ENCODE measurements at regions not wholly inside any gene's neighbourhood (a gene's known extent, or its start where the extent isn't known, plus 50 kb on each side); places are given as distances from the start of the nearest gene placed in this dataset.

DNA sequence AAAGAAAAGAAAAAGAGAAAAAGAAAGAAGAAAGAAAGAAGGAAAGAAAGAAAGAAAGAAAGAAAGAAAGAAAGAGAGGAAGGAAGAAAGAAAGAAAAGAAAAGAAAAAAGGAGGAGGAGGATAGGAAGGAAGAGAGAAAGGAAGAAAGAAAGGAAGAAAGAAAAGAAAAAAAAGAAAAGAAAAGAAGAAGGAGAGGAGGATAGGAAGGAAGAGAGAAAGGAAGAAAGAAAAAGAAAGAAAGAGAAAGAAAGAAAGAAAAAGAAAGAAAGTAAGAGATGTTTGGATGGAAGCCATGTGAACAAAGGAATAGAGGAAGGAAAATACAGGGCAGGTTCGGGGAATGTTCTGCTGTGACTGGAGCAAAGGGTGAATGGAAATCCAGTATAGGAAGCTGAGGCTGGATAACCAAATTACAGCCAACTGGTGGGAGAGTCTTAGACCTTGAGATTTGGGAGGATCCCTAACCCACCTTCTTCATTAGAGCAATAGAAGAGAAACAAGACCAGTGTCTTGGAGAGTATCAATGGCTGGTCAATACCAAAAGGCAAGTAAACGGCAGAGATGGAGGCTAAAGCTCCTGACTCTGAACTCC is 94.9 kb downstream of the RASSF10 start:
- intact Hi-C loops (cut with micrococcal nuclease) = no loop called here
- ATAC-seq (no peak), DNase-seq (no peak)

DNA sequence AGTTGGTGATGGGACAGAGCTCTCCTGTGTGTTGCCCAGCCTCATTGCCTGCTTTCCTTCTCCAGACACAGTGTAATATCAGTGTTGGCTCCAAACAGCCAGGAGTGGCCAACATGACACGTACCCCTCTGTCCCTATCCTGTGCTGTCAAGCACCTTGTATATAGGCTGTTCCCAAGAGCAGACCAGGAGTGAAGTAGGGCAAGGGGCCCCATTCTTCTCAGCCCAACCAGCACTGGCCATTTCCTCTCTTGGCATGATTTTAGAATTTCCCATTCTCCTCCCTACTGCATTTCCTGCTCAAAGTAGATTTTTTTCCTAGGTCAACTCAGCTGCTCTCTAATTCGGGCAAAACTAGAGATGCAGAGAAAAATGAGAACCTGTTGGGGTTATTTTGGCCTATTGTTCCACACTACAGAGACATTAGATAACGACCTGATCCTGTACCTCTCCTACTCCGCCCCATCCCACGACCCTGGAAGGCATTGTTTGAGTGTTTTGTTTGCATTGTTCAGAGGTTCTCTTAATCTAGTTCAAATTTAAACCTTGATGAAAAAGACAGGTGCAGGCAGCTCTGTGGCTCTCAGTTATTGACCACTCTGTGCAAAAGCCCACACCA is 95.6 kb downstream of the RASSF10 start:
- DNase-seq = no peak
- intact Hi-C loops (cut with micrococcal nuclease) = no loop called here
- ATAC-seq = peak; percentile 61

DNA sequence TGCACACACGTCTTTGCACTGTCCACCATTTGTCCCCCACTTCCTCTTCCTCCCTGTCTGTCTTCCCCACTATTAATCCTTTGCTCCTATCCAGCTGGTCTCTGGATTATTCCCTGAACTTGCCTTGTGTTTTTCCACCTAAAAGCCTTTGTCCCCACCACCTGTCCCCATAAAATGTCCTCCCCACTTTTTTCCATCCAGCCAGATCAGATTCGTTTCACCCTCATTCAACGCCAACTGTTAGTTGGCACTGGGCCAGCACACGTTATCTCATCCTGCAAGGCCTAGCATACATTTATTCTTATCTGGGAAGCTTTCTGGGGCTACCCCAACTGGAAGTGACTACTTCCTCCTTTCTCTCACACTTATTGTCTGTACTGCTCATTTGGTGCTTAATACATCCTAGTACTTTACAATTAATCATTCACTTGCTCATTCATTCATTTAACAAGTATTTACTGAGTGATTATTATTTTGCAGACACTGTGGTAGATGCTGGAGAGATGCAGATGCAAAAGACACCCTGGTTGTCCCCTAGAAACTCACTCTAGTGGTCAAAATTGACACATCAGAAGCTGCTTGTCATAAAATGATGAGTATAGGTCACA is 96.2 kb downstream of the RASSF10 start:
- intact Hi-C loops (cut with micrococcal nuclease) = no loop called here
- ATAC-seq (peak; percentile 25), DNase-seq (peak; percentile 36)

DNA sequence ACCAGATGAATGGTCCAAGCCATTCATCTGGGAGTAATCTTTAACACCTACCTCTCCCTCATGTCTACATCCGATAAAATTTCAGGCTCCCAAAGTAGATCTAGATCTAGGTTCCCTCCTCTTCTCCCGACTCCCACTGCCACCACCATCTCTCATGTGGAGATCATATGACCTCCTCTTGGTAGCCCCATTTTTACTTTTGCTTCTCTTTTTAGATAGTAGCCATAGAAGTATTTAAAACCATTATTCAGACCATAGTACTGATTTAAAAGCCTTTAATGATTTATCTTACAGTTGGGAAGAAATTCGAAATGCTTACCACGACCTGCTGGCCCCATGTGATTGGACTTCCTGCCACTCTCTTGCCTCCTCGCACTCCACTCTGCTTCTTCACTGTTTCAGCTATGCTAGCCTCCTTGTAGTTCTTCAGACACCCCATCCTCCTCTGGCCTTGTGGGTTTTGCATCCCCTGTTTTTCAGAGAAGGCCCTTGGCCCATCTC is 98.5 kb downstream of the RASSF10 start:
- DNase-seq = no peak
- intact Hi-C loops (cut with micrococcal nuclease) = no loop called here
- no peak for ATAC-seq

DNA sequence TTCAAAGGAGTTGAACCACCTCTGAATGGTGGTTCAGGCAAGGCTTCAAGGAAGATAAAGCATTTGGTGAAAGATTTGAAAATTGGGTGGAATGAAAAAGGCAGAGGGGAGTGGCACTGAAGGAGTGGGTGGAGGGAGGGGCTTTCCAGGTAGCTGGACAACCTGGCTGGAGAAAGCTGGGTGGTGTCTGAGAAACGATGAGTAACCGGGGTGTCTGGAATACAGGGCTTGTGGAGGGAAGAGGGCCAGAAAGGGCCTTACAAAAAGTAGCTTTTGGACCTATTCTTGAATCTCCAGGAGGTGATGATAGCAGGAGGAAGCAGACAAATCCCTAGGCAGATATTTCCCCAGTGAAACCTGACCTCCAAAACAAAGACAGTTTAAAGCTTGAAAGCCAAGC is 99.3 kb downstream of the RASSF10 start:
- DNase-seq (no peak), ATAC-seq (no peak)
- intact Hi-C loops (cut with micrococcal nuclease) = no loop called here

DNA sequence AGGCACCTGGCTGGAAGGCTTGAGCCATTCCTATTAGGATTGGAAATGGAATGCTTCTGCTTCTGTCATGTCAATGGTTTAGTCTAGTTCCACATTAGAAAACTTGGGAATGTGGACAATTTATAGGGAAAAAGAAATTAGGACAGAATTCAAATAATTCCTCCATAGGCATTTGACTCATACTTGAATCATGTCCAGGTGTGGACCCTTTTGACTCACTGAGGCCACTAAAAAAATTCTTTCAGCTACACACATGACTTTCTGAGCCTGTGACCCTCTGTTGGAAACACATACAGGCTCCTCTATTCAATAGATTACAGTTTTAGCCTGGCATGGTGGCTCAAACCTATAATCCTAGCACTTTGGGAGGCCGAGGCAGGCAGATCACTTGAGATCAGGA is 100.5 kb downstream of the RASSF10 start:
- DNase-seq (no peak), ATAC-seq (no peak)
- intact Hi-C loops (cut with micrococcal nuclease) = no loop called here

DNA sequence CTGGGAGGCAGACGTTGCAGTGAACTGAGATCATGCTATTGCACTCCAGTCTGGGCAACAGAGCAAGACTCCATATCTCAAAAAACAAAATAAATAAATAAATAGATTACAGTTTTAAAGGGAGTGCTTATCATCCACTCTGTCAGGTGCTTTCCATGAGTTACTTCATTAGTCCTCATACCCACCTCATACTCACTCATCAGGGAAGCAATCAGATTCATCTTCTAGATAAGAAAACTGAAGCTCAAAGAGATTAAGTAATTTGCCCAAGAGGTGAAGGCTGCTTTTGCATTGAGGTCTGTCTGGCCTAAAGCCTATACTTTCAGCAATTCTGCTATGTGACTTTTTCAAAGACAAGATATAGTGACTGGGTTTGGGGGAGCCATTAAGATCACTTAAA is 101.0 kb downstream of the RASSF10 start:
- ATAC-seq (no peak), DNase-seq (no peak)
- intact Hi-C loops (cut with micrococcal nuclease) = no loop called here

DNA sequence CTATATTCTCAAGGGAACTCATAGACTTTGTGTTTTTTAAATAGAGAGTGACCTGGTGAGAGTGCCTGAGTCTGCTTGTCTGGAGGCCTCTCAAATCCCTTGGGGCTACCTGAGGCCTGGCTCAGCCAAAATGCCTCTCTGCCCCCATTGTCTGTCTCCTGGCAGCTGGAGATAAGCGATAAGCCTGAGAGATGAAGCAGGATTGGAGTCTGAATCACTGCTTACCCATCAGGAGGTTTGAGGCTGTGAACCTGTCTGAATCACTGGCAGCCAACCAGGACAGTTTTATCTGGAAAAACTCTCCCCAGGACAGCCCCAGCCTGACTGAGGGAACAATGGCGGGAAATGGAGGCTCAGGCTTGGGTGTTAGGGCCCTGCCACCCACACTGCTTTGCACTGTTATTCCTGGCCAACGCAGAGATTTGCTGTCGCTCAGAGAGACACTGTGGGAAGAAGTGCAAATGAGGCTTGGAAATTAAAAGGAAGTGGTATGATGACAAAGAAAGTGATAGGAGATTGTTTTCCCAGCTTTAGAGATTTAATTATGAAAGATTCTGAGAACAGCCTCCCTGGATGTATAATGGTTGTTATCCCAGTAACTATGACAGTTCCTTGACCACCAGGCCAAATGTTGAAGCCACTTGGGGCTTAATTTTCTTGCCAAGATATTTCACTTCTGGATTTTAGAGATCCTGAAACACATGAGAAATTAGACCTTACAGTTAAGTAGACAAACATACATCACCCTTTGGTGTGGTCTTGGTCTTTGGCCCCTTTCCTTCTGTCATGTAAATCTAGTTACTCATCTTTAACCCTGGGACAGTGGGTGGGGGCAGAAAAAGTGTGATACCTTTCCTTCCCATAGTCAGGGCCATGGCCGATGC is 102.1 kb downstream of the RASSF10 start:
- ATAC-seq (peak; percentile 74), DNase-seq (no peak)
- intact Hi-C loops (cut with micrococcal nuclease) = no loop called here

DNA sequence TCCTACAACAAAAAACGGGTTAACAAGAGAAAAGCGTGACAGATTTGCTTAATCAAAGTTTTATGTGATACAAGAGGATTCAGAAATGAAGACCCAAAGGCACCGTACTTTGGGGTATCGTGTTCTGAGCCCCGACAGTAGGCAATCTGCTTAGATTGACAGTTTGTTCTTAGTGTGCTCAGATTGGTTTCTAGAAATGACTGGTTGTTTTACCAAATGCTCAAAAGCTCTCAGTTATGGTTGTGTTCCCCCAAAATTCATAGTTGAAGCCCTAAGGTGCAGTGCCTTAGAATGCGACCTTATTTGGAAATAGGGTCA is 102.7 kb downstream of the RASSF10 start:
- intact Hi-C loops (cut with micrococcal nuclease) = no loop called here
- ATAC-seq (no peak), DNase-seq (no peak)

DNA sequence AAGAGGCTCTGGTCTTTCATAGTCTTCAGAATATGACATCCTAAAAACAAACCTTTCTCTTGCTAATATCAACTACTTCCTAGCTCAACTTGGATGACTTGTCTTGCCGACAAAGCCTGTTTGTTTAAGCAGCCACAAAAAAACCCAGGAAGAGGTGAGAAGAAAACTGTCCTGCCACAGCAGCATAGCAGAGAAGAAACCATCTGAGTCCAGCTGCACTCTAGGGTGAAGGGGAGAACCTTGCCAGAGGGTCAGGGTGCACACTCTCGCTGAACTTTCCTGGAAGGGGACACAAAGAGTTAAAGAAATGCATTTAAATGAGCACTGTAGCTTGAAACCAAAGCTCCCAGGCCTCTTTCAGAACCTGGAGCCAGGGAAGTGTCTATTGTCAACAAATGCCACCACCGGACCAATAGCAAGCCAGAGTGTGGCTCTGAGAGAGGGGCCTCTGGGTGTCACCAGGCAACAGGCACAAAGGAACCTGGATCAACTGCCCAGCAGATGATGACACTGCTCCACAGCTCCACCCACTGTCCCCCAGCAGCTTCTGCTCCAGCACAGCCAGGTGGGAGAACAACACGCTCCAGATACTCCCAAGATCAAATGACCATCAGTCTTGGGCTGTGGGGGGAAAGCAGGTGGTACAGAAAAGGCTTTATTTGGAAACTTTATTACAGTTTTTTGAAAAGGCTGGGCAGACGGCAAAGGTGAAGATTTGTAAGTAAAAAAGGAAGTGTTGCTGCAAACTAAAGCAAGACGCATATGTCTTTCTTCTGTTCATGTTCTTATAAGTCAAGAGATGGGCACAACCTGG is 105.7 kb downstream of the RASSF10 start:
- intact Hi-C loops (cut with micrococcal nuclease) = no loop called here
- DNase-seq = no peak
- ATAC-seq = no peak

DNA sequence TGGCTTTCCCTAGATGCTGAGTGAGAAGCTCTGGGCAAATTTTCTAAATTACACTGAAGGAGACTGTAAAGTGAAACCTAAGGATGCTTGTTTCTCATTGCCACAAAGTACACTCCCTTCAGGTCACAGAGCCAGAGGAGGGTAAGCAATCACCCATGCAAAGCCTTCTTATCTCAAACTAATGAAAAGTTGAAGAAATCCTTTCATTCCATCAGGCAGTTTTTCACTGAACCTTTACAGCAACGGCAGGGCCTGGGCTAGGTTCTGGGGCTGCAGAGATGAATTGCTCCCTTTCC is 106.2 kb downstream of the RASSF10 start:
- intact Hi-C loops (cut with micrococcal nuclease) = no loop called here
- DNase-seq (no peak), ATAC-seq (no peak)

DNA sequence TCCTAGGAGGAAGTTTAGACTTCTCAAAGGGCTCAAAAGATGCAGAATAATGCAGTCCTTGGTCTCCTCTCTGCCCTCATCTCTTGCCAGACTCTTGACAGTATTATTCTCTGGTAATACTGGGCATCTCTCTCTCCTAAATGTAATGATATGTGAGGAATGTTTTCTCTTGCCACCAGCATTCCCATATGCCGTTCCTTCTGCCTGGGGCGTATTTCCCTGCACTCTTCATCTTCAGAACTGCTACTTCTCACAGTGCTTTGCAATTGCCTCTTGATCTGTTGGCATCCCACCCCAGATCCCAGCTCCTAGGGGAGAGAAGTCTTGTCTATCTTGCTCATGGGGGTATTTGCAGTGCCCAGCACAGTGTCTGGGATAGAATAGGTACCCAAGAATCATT is 107.4 kb downstream of the RASSF10 start:
- intact Hi-C loops (cut with micrococcal nuclease) = no loop called here
- ATAC-seq = no peak
- DNase-seq = no peak

DNA sequence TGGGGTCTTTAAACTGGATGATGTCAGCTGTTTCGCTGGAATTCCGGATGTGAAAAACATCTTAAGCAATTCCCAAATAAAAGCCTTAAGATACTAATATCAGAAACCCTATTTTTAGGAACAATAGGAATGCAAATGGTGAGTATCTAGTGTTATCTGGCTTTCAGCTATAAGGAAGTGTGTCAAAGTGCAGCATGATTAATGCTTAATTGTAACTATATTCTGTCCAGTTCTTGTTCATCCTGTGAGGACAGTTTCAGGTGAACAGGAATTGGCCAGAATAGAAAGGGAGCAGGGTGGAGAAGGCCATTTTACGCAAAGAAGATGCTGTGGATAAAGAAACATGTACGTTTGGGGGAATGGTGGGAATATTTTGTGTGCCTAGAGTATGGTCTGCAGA is 108.2 kb downstream of the RASSF10 start:
- ATAC-seq = no peak
- DNase-seq = no peak
- intact Hi-C loops (cut with micrococcal nuclease) = no loop called here

DNA sequence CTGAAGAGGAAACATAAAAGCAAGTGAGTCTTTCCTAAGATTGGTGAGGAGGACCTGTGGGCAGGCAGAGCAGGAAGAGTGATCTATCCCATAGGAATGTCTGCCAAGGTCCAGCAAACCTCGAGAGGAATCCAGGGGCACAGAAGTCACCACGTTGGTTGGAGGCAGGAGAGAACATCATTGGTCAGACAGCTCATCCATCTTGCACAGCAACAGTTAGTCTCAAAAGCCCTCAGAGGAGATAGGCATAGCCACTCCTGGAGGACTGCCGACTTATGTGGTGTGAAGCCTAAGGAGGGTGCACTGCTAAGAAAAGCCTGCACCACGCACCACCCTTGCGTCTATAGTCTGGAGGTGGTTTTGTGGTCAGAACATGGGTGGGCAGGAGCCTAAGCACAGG is 109.1 kb downstream of the RASSF10 start:
- no peak for ATAC-seq
- DNase-seq = no peak
- intact Hi-C loops (cut with micrococcal nuclease) = no loop called here

DNA sequence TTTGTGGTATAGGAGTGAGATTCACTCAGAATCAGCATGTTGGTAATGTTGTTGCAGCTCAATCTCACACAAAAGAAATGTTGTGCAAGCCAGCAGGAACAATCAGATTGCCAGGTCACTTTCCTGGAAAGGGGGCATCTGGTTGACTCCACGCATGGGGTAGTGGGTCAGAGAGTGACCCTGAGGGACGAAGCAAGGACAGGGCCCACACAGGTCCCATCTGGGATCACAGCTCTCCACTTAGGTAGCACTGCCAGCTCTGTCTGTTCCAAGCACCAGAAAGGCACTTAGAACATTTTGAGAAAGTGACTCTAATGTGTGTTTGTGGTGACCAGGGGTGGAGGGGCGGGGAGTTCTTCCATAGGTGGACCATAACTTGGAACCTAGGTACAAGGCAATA is 109.5 kb downstream of the RASSF10 start:
- intact Hi-C loops (cut with micrococcal nuclease) = no loop called here
- no peak for DNase-seq
- ATAC-seq = no peak

DNA sequence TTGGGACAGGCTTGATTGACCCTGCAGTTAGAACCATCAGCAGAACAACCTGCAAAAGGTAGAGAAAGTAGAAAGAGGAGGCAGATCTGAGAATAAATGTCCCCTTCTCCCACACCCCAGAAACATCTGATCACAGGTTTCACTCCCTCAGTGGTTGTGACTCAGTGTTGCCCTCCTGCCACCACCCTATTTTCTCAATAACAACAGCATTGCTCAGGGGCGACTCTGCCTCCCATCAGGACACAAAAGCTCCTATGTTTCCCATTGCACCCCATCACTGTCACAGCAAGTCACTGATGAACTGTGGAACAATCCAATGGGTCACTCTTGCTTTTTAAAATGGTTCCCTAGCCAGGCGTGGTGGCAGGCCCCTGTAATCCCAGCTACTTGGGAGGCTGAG is 110.2 kb downstream of the RASSF10 start:
- DNase-seq = no peak
- intact Hi-C loops (cut with micrococcal nuclease) = no loop called here

DNA sequence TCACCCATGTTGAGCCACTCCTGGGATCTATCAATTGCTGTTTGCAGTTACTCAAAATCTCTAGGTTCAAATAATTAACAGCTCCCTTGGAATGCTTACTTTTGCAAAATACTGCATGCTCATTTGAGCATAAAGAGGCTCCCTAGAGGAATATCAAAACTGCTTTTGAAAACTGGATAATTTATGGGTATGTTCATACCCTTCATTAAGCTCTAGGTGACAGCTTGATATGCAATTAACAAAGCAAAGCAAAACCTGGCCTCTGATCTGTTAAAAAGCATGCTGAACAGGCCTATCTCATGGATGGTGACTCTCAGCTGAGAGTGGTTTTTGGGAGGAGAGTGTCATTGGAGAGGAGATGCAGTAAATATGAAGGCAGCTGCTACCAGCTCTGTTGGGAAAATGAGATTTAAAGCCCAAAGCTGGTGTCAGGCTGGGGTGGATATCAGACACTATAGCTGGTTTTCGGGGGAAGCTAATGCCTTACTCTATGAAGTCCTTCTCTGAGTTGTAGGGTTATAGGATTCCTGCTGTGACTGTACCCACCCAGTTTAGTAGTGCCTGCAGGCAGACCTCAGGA is 110.9 kb downstream of the RASSF10 start:
- intact Hi-C loops (cut with micrococcal nuclease) = no loop called here
- ATAC-seq (no peak), DNase-seq (no peak)

More for the DNA sequence above, 110.2 kb downstream of the RASSF10 start:
- no peak for ATAC-seq

DNA sequence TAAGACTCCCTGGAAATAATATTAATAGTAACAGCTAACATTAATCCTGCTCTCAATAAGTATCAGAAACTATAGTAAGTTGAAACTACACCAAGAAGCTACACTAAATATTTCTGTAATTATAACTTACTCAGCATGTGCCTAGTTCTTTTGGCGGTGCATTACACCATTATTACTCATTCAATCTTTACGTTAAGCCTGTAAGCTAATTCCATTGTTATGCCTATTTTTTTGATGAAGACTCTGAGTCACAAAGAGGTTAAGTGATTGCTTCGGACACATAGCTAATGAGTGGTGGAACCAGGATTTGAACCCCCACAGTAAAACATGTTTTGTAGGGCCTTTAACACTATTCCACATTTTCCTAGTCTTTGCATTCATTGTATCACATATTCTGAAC is 111.6 kb downstream of the RASSF10 start:
- DNase-seq = no peak

DNA sequence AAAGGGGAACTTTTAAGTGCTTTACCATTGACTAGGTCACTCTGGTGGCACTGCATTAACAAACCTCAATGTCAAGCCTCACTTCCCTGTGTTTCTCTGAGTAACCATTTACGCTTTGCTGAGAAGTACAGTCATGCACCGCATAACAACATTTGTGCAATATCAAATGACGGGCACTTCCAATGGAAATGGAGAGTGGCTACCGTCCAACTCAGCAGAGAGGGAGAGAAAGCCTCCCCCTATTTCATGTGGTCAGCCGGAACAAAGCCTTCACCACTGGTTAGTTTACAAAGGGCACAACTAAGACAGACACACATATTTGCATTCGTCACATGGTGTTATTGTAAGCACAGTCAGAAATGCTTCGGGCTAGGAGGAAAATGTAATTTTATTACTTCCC is 117.3 kb downstream of the RASSF10 start:
- intact Hi-C loops (cut with micrococcal nuclease) = no loop called here
- no peak for ATAC-seq
- no peak for DNase-seq

More for the DNA sequence above, 111.6 kb downstream of the RASSF10 start:
- ATAC-seq = no peak
- intact Hi-C loops (cut with micrococcal nuclease) = no loop called here

Data from left ventricle myocardium superior (tissue), 1 donor.